Gastrocnemius medialis (tissue), 4 donors: ENCODE measurements at regions not wholly inside any gene's neighbourhood (a gene's known extent, or its start where the extent isn't known, plus 50 kb on each side); places are given as distances from the start of the nearest gene placed in this dataset.

Experiments
- POLR2A ChIP-seq, 2 donors: fragments of 450-650 bp; IDR thresholded peaks; one replicate each; pipeline ENCODE4 v1.6.1; 2017; ENCODE audit warnings: antibody characterized with exemption in 2 of 2, mild to moderate bottlenecking in 2 of 2, moderate library complexity in 2 of 2
- TF ChIP-seq, protein P1 (sequence below), 5 experiments: fragments of 450-650 bp in 3 of 5; fragments of 200-600 bp in 2 of 5; sonication (generic) in 2 of 5; IDR thresholded peaks in 4 of 5; conservative IDR thresholded peaks in 1 of 5; 1 replicate in 4 of 5; 2 replicates in 1 of 5; pipeline ENCODE4 v1.5.1; 2016 to 2019; ENCODE audit warnings: antibody characterized with exemption in 5 of 5, mild to moderate bottlenecking in 3 of 5, moderate library complexity in 3 of 5

GRCh38 chr6:12528136-12528535 lies 188.4 kb upstream of the PHACTR1 start:
- no peak for TF ChIP-seq POLR2A (IDR thresholded peaks at IDR 0.05)
- TF ChIP-seq, protein P1, sequence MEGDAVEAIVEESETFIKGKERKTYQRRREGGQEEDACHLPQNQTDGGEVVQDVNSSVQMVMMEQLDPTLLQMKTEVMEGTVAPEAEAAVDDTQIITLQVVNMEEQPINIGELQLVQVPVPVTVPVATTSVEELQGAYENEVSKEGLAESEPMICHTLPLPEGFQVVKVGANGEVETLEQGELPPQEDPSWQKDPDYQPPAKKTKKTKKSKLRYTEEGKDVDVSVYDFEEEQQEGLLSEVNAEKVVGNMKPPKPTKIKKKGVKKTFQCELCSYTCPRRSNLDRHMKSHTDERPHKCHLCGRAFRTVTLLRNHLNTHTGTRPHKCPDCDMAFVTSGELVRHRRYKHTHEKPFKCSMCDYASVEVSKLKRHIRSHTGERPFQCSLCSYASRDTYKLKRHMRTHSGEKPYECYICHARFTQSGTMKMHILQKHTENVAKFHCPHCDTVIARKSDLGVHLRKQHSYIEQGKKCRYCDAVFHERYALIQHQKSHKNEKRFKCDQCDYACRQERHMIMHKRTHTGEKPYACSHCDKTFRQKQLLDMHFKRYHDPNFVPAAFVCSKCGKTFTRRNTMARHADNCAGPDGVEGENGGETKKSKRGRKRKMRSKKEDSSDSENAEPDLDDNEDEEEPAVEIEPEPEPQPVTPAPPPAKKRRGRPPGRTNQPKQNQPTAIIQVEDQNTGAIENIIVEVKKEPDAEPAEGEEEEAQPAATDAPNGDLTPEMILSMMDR (IDR thresholded peaks at IDR 0.05 in 4 of 5, conservative IDR thresholded peaks at IDR 0.05 in 1 of 5), result no peak
